ENCODE measurements at regions not wholly inside any gene's neighbourhood (a gene's known extent, or its start where the extent isn't known, plus 50 kb on each side); places are given as distances from the start of the nearest gene placed in this dataset.
"Not testable (repeated sequence)": the region's sequence is repeated elsewhere in the genome, so short reads cannot be mapped to it uniquely, and the experiment has no call there.

DNA sequence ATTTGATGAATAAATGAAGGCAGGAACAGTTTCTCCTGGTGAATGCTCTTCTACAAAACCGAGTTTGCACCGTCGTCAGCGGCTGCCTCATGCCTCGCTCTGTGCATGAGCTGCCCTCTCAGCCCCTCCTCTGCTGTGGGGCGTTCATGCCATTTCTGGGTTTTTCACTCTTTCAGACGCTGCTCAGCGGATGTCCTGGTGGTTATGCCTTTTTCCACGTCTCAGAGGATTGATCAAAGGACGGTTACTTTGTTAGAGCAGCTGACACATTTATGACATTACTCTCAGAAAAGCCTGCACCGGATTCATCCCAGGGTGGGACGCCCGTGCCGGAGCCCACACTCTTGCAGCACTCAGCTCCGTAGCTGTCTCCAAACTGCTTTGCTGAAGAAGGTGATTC, 195.9 kb upstream of the PPP1R26 start:
- Histone ChIP-seq H3K27ac (no peak overlapping the region), H3K9me3 (no peaks in the 10 kb centered on the region), H3K4me3 (no peak overlapping the region), H3K4me1 (peaks cover 0 to 11% of the 10 kb centered on the region in 2 donors), H3K36me3 (no peaks in the 10 kb centered on the region), H3K27me3 (peaks cover 0 to 40% of the 10 kb centered on the region in 2 donors)
- no peak for DNase-seq (ENCODE audit: low spot score in 2 of 2)
- intact Hi-C loops (cut with DNase I; ENCODE audit: low total_unique reads), result no loop called here
- TF ChIP-seq POLR2AphosphoS5 (IDR thresholded peaks at IDR 0.05) (no peak), POLR2A (IDR thresholded peaks at IDR 0.05) (no peak)
- TF ChIP-seq, protein P1, sequence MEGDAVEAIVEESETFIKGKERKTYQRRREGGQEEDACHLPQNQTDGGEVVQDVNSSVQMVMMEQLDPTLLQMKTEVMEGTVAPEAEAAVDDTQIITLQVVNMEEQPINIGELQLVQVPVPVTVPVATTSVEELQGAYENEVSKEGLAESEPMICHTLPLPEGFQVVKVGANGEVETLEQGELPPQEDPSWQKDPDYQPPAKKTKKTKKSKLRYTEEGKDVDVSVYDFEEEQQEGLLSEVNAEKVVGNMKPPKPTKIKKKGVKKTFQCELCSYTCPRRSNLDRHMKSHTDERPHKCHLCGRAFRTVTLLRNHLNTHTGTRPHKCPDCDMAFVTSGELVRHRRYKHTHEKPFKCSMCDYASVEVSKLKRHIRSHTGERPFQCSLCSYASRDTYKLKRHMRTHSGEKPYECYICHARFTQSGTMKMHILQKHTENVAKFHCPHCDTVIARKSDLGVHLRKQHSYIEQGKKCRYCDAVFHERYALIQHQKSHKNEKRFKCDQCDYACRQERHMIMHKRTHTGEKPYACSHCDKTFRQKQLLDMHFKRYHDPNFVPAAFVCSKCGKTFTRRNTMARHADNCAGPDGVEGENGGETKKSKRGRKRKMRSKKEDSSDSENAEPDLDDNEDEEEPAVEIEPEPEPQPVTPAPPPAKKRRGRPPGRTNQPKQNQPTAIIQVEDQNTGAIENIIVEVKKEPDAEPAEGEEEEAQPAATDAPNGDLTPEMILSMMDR (IDR thresholded peaks at IDR 0.05), result no peak

DNA sequence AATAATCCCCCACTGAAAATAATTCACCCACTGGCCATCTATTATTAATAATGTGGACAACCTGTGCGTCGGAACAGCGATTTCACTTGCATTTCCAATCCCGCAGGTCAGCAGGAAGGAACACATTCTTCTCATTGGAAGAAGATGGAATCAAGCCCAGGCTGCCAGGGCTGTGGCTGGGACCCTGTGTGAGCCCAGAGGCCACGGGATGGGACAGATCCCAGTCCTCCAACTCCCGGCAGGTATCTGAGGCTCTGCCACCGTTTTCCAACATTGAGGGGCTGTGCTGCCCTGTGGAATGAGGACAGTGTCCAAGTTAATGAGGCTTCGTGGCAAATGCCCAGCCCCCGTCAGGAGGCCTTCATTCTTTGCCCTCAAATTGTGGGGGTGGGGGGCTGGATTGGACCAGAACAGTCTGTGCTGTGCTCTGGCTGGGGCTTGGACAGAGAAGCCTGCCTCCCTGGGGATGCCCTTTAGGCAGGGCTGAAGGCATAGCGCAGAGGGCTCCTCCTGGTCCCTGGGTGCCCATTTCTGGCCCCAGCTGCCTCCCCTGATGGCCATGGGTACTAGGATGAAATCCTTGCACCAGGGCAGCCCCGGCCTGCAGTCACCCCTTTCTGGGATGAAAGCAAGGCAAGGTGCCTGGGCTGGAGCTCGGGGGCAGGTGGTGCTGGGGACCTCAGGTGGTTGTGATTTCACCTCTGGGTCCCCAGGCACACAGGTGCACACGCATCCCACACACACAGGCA, 195.0 kb upstream of the PPP1R26 start:
- intact Hi-C loops (cut with DNase I; ENCODE audit: low total_unique reads), result no loop called here
- Histone ChIP-seq H3K4me3 (no peak overlapping the region), H3K27ac (no peak overlapping the region), H3K9me3 (no peaks in the 10 kb centered on the region), H3K27me3 (peaks cover 0 to 35% of the 10 kb centered on the region in 2 donors), H3K36me3 (no peaks in the 10 kb centered on the region), H3K4me1 (peaks cover 0 to 11% of the 10 kb centered on the region in 2 donors)
- no peak for DNase-seq (ENCODE audit: low spot score in 2 of 2)
- TF ChIP-seq POLR2AphosphoS5 (IDR thresholded peaks at IDR 0.05), result no peak
- TF ChIP-seq POLR2A (IDR thresholded peaks at IDR 0.05), result no peak

DNA sequence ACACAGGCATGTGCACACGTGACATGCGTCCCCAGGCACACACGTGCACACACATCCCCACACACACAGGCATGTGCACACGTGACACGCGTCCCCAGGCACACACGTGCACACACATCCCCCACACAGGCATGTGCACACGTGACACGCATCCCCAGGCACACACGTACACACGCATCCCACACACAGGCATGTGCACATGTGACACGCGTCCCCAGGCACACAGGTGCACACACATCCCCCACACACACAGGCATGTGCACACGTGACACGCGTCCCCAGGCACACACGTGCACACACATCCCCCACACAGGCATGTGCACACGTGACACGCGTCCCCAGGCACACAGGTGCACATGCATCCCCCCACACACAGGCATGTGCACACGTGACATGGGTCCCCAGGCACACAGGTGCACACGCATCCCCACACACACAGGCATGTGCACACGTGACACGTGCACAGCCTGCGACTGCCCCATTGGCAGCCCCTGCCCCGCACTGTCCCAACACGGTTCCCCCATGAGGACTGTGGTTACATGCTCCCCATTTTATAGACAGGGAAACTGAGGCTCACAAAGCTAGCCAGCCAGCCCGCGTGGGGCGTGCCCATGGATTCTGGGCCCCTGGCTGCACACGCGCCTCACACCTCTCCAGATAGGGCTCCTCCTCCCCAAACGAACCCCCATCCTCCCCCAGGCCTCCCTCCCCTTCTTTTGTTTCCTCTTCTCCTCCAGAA, 193.2 kb upstream of the PPP1R26 start:
- DNase-seq (ENCODE audit: low spot score in 2 of 2); intact Hi-C loops (cut with DNase I; ENCODE audit: low total_unique reads); H3K27ac ChIP-seq; H3K36me3 ChIP-seq; H3K4me3 ChIP-seq; H3K9me3 ChIP-seq: not testable (repeated sequence)
- peaks cover 0 to 10% of the 10 kb centered on the region in 2 donors for H3K4me1 ChIP-seq
- H3K27me3 ChIP-seq, result peaks cover 0 to 31% of the 10 kb centered on the region in 2 donors

DNA sequence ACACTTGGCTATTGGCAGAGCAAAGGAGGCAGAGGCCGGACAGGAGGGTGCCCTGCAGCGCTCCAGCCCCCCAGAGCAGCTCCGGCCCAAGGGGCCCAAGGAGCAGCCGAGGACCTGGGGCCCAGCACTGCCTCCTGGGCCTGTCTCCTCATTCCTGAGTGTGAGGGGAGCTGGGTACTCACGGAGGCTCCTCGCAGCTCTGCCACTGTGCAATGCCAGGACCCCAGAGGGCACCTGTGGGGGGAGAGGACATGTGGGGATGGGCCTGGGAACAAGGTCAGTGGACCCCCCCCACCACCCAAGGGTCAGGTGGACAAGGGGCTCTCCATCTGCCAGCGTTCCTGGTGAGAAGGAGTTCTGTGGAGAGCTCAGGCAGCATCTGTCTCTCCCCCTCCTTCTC, 192.6 kb upstream of the PPP1R26 start:
- H3K9me3 ChIP-seq, result no peaks in the 10 kb centered on the region
- peaks cover 0 to 4% of the 10 kb centered on the region in 2 donors for H3K4me1 ChIP-seq
- intact Hi-C loops (cut with DNase I; ENCODE audit: low total_unique reads), result no loop called here
- peaks cover 0 to 28% of the 10 kb centered on the region in 2 donors for H3K27me3 ChIP-seq
- no peak overlapping the region for H3K27ac ChIP-seq
- DNase-seq (ENCODE audit: low spot score in 2 of 2), result no peak
- no peaks in the 10 kb centered on the region for H3K36me3 ChIP-seq
- no peak for TF ChIP-seq POLR2A (IDR thresholded peaks at IDR 0.05)
- TF ChIP-seq, protein P1 (IDR thresholded peaks at IDR 0.05), result no peak
- TF ChIP-seq POLR2AphosphoS5 (IDR thresholded peaks at IDR 0.05), result no peak
- H3K4me3 ChIP-seq, result no peak overlapping the region

DNA sequence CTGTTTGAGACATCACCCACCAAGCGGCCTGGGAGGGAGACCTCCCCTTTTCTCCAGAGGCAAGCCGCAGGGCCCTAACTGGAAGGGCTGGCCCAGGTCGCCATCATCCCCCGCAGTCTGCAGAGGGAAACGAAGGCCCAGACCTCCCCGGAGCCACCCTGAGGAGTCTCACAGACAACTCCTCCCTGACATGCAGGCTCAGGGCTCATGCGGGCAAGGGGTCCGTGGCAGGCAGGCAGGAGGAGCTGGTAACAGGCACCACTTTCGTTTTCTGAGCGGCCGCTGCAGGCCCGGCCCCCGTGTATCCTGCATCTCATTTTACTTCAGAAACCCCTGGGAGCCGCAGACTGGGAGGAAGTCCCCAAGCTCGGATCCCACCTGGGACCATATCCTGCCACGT, 192.0 kb upstream of the PPP1R26 start:
- H3K4me1 ChIP-seq, result no peaks in the 10 kb centered on the region
- TF ChIP-seq POLR2AphosphoS5 (IDR thresholded peaks at IDR 0.05), result no peak
- no peak for TF ChIP-seq POLR2A (IDR thresholded peaks at IDR 0.05)
- TF ChIP-seq, protein P1 (IDR thresholded peaks at IDR 0.05), result no peak
- peaks cover 0 to 21% of the 10 kb centered on the region in 2 donors for H3K27me3 ChIP-seq
- H3K4me3 ChIP-seq, result no peak overlapping the region
- no peaks in the 10 kb centered on the region for H3K9me3 ChIP-seq
- no peak overlapping the region for H3K27ac ChIP-seq
- no peaks in the 10 kb centered on the region for H3K36me3 ChIP-seq
- no peak for DNase-seq (ENCODE audit: low spot score in 2 of 2)
- intact Hi-C loops (cut with DNase I; ENCODE audit: low total_unique reads), result no loop called here

DNA sequence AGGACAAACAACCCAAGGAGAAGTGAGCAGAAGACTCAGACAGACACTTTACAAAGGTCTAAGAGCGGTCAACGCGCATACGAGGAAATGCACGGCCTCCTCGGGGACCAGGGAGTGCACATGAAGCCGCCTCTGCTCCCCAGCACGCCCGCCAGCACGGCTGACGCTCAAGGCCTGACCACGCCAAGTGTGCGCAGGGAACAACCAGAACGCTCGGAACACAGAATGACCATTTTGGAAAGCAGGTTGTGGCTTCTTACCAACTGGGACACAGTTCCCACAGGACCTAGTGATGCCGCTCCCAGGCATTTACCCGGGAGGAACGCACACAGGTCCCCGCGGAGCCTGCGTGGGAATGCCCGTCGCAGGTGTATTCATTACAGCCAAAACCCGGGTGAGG, 191.5 kb upstream of the PPP1R26 start:
- no peaks in the 10 kb centered on the region for H3K36me3 ChIP-seq
- TF ChIP-seq POLR2AphosphoS5 (IDR thresholded peaks at IDR 0.05), result no peak
- TF ChIP-seq, protein P1 (IDR thresholded peaks at IDR 0.05), result no peak
- TF ChIP-seq POLR2A (IDR thresholded peaks at IDR 0.05), result no peak
- DNase-seq (ENCODE audit: low spot score in 2 of 2), result no peak

More for the DNA sequence above, 191.5 kb upstream of the PPP1R26 start:
- H3K4me3 ChIP-seq, result no peak overlapping the region
- H3K4me1 ChIP-seq, result no peaks in the 10 kb centered on the region
- no peaks in the 10 kb centered on the region for H3K9me3 ChIP-seq
- no peak overlapping the region for H3K27ac ChIP-seq
- intact Hi-C loops (cut with DNase I; ENCODE audit: low total_unique reads), result no loop called here
- peaks cover 0 to 19% of the 10 kb centered on the region in 2 donors for H3K27me3 ChIP-seq

Measured in breast epithelium (tissue), 4 donors.